ENCODE measurements at regions not wholly inside any gene's neighbourhood (a gene's known extent, or its start where the extent isn't known, plus 50 kb on each side); places are given as distances from the start of the nearest gene placed in this dataset.

GRCh38 chr13:58908019-58908679, 1255.6 kb downstream of the DIAPH3 start:
- TF ChIP-seq CTCF (IDR thresholded peaks at IDR 0.05) = no peak
- TF ChIP-seq EZH2 (IDR thresholded peaks at IDR 0.05; ENCODE audit: borderline replicate concordance, insufficient read depth, low read depth, low read length, poor library complexity, severe bottlenecking) = no peak
